SH-SY5Y (cell line): ENCODE measurements at regions not wholly inside any gene's neighbourhood (a gene's known extent, or its start where the extent isn't known, plus 50 kb on each side); places are given as distances from the start of the nearest gene placed in this dataset.

Experiments used
- GATA2 ChIP-seq: IDR thresholded peaks from 2 replicates; pipeline ENCODE4 v1.6.1; 2011; ENCODE audit warnings: mild to moderate bottlenecking, low read depth, low read length
- GATA3 ChIP-seq: IDR thresholded peaks from 2 replicates; pipeline ENCODE4 v1.6.1; 2011; ENCODE audit warnings: low read depth, mild to moderate bottlenecking, low read length, moderate library complexity

- TF ChIP-seq GATA3 (no peak), GATA2 (no peak)
Observed at GRCh38 chr3:84885199-84885882, 73.4 kb upstream of the CADM2 start.

- TF ChIP-seq GATA2 (no peak), GATA3 (no peak)
Observed at GRCh38 chr3:84891851-84892250, 66.9 kb upstream of the CADM2 start.

GRCh38 chr3:84893211-84893610 is 65.6 kb upstream of the CADM2 start:
- TF ChIP-seq GATA2 (no peak), GATA3 (no peak)

- TF ChIP-seq GATA3, result no peak
- TF ChIP-seq GATA2, result no peak
Observed at GRCh38 chr3:84904212-84904611, 54.6 kb upstream of the CADM2 start.

GRCh38 chr3:84904816-84905555 is 53.8 kb upstream of the CADM2 start:
- TF ChIP-seq GATA2, result no peak

GRCh38 chr3:84905556-84905920 is 53.3 kb upstream of the CADM2 start:
- TF ChIP-seq GATA3 (no peak), GATA2 (no peak)

- TF ChIP-seq GATA2, result no peak
Observed at GRCh38 chr3:84906065-84906464, 52.7 kb upstream of the CADM2 start.
